OCI-LY3 (cell line): ENCODE measurements at regions not wholly inside any gene's neighbourhood (a gene's known extent, or its start where the extent isn't known, plus 50 kb on each side); places are given as distances from the start of the nearest gene placed in this dataset.

Source experiments
- EZH2phosphoT487 ChIP-seq: fragments of 200-600 bp; shearing (Covaris generic); IDR thresholded peaks from 2 replicates; pipeline ENCODE4 v1.6.1; 2018; ENCODE audit warnings: antibody characterized with exemption, mixed run types, low read depth
- TF ChIP-seq, protein P1 (sequence below): fragments of 200-600, 300-600 bp; sonication (generic); IDR thresholded peaks from 2 replicates; pipeline ENCODE4 v1.5.1; 2014; ENCODE audit warnings: antibody characterized with exemption, low read length, low read depth

DNA sequence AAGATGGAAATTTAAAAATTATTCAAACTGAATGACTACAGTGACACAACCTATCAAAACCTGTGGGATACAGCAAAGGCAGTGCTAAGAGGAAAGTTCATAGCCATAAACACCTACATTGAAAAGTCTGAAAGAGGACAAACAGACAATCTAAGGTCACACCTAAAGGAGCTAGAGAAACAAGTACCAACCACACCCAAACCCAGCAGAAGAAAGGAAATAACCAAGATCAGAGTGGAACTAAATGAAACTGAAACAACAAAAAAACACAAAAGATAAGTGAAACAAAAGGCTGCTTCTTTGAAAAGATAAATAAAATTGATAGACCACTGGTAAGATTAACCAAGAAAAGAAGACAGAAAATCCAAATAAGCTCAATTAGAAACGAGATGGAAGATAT is 247.2 kb upstream of the ZNF804A start:
- TF ChIP-seq, protein P1, sequence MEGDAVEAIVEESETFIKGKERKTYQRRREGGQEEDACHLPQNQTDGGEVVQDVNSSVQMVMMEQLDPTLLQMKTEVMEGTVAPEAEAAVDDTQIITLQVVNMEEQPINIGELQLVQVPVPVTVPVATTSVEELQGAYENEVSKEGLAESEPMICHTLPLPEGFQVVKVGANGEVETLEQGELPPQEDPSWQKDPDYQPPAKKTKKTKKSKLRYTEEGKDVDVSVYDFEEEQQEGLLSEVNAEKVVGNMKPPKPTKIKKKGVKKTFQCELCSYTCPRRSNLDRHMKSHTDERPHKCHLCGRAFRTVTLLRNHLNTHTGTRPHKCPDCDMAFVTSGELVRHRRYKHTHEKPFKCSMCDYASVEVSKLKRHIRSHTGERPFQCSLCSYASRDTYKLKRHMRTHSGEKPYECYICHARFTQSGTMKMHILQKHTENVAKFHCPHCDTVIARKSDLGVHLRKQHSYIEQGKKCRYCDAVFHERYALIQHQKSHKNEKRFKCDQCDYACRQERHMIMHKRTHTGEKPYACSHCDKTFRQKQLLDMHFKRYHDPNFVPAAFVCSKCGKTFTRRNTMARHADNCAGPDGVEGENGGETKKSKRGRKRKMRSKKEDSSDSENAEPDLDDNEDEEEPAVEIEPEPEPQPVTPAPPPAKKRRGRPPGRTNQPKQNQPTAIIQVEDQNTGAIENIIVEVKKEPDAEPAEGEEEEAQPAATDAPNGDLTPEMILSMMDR, result no peak
- no peak for TF ChIP-seq EZH2phosphoT487
